Trophoblast cell (in vitro differentiated cells and primary cell): ENCODE measurements at regions not wholly inside any gene's neighbourhood (a gene's known extent, or its start where the extent isn't known, plus 50 kb on each side); places are given as distances from the start of the nearest gene placed in this dataset.

Experiments
- DNase-seq, 2 donors: peaks; one replicate each; pipeline ENCODE4 v3.0.0-alpha.2; 2016
- H2AFZ ChIP-seq: 2 replicates; pipeline ENCODE4 v1.6.1; 2013; ENCODE audit warnings: low read length, moderate library complexity, mild to moderate bottlenecking; ENCODE audit not compliant: insufficient read depth, poor library complexity
- H2AK5ac ChIP-seq: 2 replicates; pipeline ENCODE4 v1.6.1; 2013; ENCODE audit warnings: mild to moderate bottlenecking, low read length
- H2BK120ac ChIP-seq: 2 replicates; pipeline ENCODE4 v1.6.1; 2013; ENCODE audit warnings: low read length, mild to moderate bottlenecking, moderate library complexity; ENCODE audit not compliant: insufficient read depth, poor library complexity
- H2BK12ac ChIP-seq: 2 replicates; pipeline ENCODE4 v1.6.1; 2013; ENCODE audit warnings: mild to moderate bottlenecking, low read length, moderate library complexity
- H2BK5ac ChIP-seq: 2 replicates; pipeline ENCODE4 v1.6.1; 2013; ENCODE audit warnings: low read length, low read depth, moderate library complexity, mild to moderate bottlenecking; ENCODE audit not compliant: poor library complexity
- H3K14ac ChIP-seq: 2 replicates; pipeline ENCODE4 v1.6.1; 2013; ENCODE audit warnings: mild to moderate bottlenecking, low read length
- H3K18ac ChIP-seq: 2 replicates; pipeline ENCODE4 v1.6.1; 2013; ENCODE audit warnings: mild to moderate bottlenecking, low read length
- H3K23ac ChIP-seq: 2 replicates; pipeline ENCODE4 v1.6.1; 2013; ENCODE audit warnings: low read length
- H3K27ac ChIP-seq: 2 replicates; pipeline ENCODE4 v1.5.1; 2013; ENCODE audit warnings: low read depth, mild to moderate bottlenecking, inconsistent platforms, low read length, moderate library complexity
- H3K27me3 ChIP-seq: 2 replicates; pipeline ENCODE4 v1.6.1; 2013; ENCODE audit warnings: inconsistent platforms, mild to moderate bottlenecking, low read length, moderate library complexity; ENCODE audit not compliant: insufficient read depth
- H3K36me3 ChIP-seq, 2 experiments: 1 replicate in 1 of 2; 2 replicates in 1 of 2; pipeline ENCODE4 v1.6.1; 2013; ENCODE audit warnings: low read length in 2 of 2, mild to moderate bottlenecking in 2 of 2, moderate library complexity in 1 of 2; ENCODE audit not compliant: insufficient read depth in 2 of 2, control insufficient read depth in 1 of 2
- H3K4ac ChIP-seq: 2 replicates; pipeline ENCODE4 v1.6.1; 2013; ENCODE audit warnings: low read depth, mild to moderate bottlenecking, low read length, moderate library complexity
- H3K4me1 ChIP-seq, 2 experiments: 1 replicate in 1 of 2; 2 replicates in 1 of 2; pipeline ENCODE4 v1.6.1; 2013; ENCODE audit warnings: low read length in 2 of 2, mild to moderate bottlenecking in 2 of 2, moderate library complexity in 1 of 2; ENCODE audit not compliant: insufficient read depth in 2 of 2, control insufficient read depth in 1 of 2
- H3K4me2 ChIP-seq: 2 replicates; pipeline ENCODE4 v1.6.1; 2013; ENCODE audit warnings: inconsistent platforms, mild to moderate bottlenecking, low read length, moderate library complexity
- H3K4me3 ChIP-seq: 2 replicates; pipeline ENCODE4 v1.5.1; 2013; ENCODE audit warnings: mild to moderate bottlenecking, low read depth, low read length, inconsistent platforms
- H3K79me1 ChIP-seq: one replicate; pipeline ENCODE4 v1.6.1; 2013; ENCODE audit warnings: low read length
- H3K79me2 ChIP-seq: 2 replicates; pipeline ENCODE4 v1.6.1; 2013; ENCODE audit warnings: low read length, mild to moderate bottlenecking; ENCODE audit not compliant: control insufficient read depth, insufficient read depth, poor library complexity
- H3K9ac ChIP-seq: 2 replicates; pipeline ENCODE4 v1.6.1; 2013; ENCODE audit warnings: mild to moderate bottlenecking, low read length
- H3K9me3 ChIP-seq: 2 replicates; pipeline ENCODE4 v1.6.1; 2013; ENCODE audit warnings: low read depth, mild to moderate bottlenecking, control low read depth, inconsistent platforms, low read length; ENCODE audit not compliant: insufficient read depth
- H4K12ac ChIP-seq: 2 replicates; pipeline ENCODE4 v1.6.1; 2013; ENCODE audit warnings: low read depth, mild to moderate bottlenecking, low read length, moderate library complexity
- H4K8ac ChIP-seq: 2 replicates; pipeline ENCODE4 v1.6.1; 2013; ENCODE audit warnings: low read depth, mild to moderate bottlenecking, low read length, moderate library complexity
- H4K91ac ChIP-seq: one replicate; pipeline ENCODE4 v1.6.1; 2013; ENCODE audit warnings: low read depth, mild to moderate bottlenecking, low read length, moderate library complexity
- WGBS: extraction: QIAGEN DNeasy Blood & Tissue Kit; methylation state at CpG from one replicate; pipeline ENCODE4 v1.1.7; 2013; ENCODE audit warnings: missing lambda C conversion rate; ENCODE audit not compliant: insufficient read length, insufficient coverage; ENCODE audit errors: extremely low coverage; 5-methylcytosine and 5-hydroxymethylcytosine counted together

DNA sequence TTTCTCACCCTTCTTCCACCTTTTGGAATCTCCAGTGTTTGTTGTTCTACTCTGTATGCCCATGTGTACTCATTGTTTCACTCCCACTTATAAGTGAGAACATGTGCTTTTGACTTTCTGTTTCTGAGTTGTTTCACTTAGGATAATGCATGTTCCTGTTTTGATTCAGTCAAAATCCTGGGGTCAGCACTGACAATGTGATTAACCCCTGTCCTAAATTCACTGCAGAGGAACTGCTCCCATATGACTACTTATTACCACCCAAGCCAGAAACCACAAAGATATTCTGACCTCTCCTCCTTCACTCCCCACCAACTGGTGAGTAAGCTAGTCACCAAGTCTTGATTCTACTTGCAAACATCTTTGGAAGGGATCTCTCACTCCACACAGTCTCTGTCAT is 251.4 kb upstream of the TCF4 start:
- no peak overlapping the region for H2BK120ac ChIP-seq
- H3K79me1 ChIP-seq, result no peaks in the 10 kb centered on the region
- H3K79me2 ChIP-seq, result no peaks in the 10 kb centered on the region
- H2AFZ ChIP-seq, result no peak overlapping the region
- H3K36me3 ChIP-seq, result no peaks in the 10 kb centered on the region
- peaks cover 0 to 3% of the 10 kb centered on the region in 2 experiments for H3K4me1 ChIP-seq
- H3K27me3 ChIP-seq, result no peaks in the 10 kb centered on the region
- H3K23ac ChIP-seq, result no peak overlapping the region
- no peak overlapping the region for H4K12ac ChIP-seq
- no peak overlapping the region for H3K18ac ChIP-seq
- no peak overlapping the region for H2BK12ac ChIP-seq
- no peak overlapping the region for H4K91ac ChIP-seq
- no peak overlapping the region for H3K4me2 ChIP-seq
- no peak overlapping the region for H3K27ac ChIP-seq
- no peak overlapping the region for H3K14ac ChIP-seq
- H3K9me3 ChIP-seq, result peaks cover 4% of the 10 kb centered on the region
- no peak for DNase-seq
- no peak overlapping the region for H3K4me3 ChIP-seq
- H4K8ac ChIP-seq, result no peak overlapping the region
- no peak overlapping the region for H3K9ac ChIP-seq
- H3K4ac ChIP-seq, result no peak overlapping the region
- H2AK5ac ChIP-seq, result no peak overlapping the region
- no peak overlapping the region for H2BK5ac ChIP-seq

DNA sequence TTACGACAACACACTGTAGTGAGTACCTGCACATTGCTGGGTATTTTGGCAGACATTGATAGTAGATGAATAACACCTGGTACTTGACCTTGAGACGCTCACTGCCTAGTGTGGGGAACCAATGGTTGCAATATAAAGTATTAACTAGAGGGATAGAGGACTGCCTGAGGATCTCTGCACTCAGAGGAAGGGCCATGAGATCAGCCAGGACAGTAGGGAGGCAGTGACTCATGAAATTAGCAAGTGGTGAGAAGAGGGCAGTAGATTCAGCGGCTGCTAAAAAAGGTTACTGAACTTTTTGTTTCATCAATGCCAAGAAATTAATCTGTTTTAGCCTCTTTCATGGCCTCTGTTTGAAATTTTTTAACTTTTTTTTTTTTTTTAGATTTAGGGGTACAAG is 250.8 kb upstream of the TCF4 start:
- H3K9me3 ChIP-seq, result peaks cover 4% of the 10 kb centered on the region
- no peak overlapping the region for H4K91ac ChIP-seq
- no peak overlapping the region for H3K4me2 ChIP-seq
- no peak overlapping the region for H3K14ac ChIP-seq
- no peak overlapping the region for H2BK5ac ChIP-seq
- no peak overlapping the region for H2BK12ac ChIP-seq
- H3K9ac ChIP-seq, result no peak overlapping the region
- no peak for DNase-seq
- H3K79me1 ChIP-seq, result peaks cover 1% of the 10 kb centered on the region
- H4K8ac ChIP-seq, result no peak overlapping the region
- H3K18ac ChIP-seq, result no peak overlapping the region
- H3K4me3 ChIP-seq, result no peak overlapping the region
- H3K23ac ChIP-seq, result no peak overlapping the region
- H2BK120ac ChIP-seq, result no peak overlapping the region
- no peak overlapping the region for H2AFZ ChIP-seq
- no peaks in the 10 kb centered on the region for H3K79me2 ChIP-seq
- no peak overlapping the region for H3K27ac ChIP-seq
- no peaks in the 10 kb centered on the region for H3K36me3 ChIP-seq
- H3K4ac ChIP-seq, result no peak overlapping the region
- H3K4me1 ChIP-seq, result peaks cover 0 to 1% of the 10 kb centered on the region in 2 experiments
- no peak overlapping the region for H2AK5ac ChIP-seq
- no peak overlapping the region for H4K12ac ChIP-seq
- H3K27me3 ChIP-seq, result no peaks in the 10 kb centered on the region
- no CpG with 5 or more reads among the region's 3 CpGs for WGBS

DNA sequence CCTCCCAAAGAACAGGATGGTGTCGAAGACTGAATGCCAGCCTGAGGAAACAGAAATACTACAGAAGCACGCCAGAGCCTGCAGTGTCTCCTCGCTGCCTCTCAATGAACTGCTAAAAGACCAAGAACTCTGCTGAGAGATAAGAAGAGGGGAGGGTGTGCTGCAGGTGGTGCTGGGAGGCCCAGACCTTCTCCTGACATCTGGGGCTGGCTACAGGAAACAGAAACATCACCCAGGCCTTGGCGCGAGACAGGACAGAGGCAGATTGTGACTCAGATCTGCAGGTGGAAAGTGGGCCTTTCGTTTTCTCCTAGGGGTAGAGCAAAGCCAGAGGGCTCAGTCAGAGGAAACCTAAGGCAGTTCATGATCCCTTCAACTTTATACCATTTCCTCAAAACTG is 250.3 kb upstream of the TCF4 start:
- no peak overlapping the region for H3K4ac ChIP-seq
- H3K27me3 ChIP-seq, result no peaks in the 10 kb centered on the region
- H2BK120ac ChIP-seq, result no peak overlapping the region
- peaks cover 4% of the 10 kb centered on the region for H3K79me1 ChIP-seq
- no peak overlapping the region for H2AFZ ChIP-seq
- no peak overlapping the region for H3K23ac ChIP-seq
- H4K91ac ChIP-seq, result no peak overlapping the region
- H3K4me1 ChIP-seq, result peaks cover 0 to 5% of the 10 kb centered on the region in 2 experiments
- no peak overlapping the region for H4K12ac ChIP-seq
- H3K9ac ChIP-seq, result no peak overlapping the region
- no CpG with 5 or more reads among the region's 6 CpGs for WGBS
- H2AK5ac ChIP-seq, result no peak overlapping the region
- H3K4me2 ChIP-seq, result no peak overlapping the region
- no peak overlapping the region for H2BK5ac ChIP-seq
- no peak overlapping the region for H2BK12ac ChIP-seq
- H3K4me3 ChIP-seq, result no peak overlapping the region
- H3K36me3 ChIP-seq, result no peaks in the 10 kb centered on the region
- no peak overlapping the region for H3K27ac ChIP-seq
- H4K8ac ChIP-seq, result no peak overlapping the region
- H3K14ac ChIP-seq, result no peak overlapping the region
- peaks cover 4% of the 10 kb centered on the region for H3K9me3 ChIP-seq
- H3K18ac ChIP-seq, result no peak overlapping the region
- no peaks in the 10 kb centered on the region for H3K79me2 ChIP-seq
- DNase-seq, result no peak

DNA sequence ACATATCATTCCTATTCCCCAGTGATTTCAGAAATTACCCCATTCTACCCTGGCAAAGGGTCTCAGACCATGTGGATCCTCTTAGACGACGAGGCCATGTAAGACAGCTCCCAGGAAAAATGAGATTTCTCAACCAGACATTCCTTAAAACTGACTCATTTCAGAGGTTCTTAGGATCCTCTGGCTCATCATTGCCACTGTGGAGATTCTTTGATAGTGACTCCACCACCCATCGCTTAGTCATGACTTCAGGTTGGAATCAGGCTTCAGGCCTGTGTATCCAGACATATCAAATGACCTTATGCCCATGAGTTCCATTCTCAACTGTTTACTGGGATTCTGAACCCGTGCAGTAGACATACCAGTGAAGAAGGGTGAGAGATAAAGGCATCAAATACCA is 245.6 kb upstream of the TCF4 start:
- Histone ChIP-seq H3K23ac (no peak overlapping the region), H3K9me3 (no peaks in the 10 kb centered on the region), H3K4me3 (no peak overlapping the region), H2BK120ac (peak overlapping the region; percentile 97), H3K27me3 (no peaks in the 10 kb centered on the region), H2AK5ac (peak overlapping the region; percentile 47), H3K14ac (no peak overlapping the region), H3K4me2 (no peak overlapping the region), H3K9ac (no peak overlapping the region), H4K12ac (no peak overlapping the region), H3K27ac (peak overlapping the region; percentile 44), H3K4ac (no peak overlapping the region), H2BK5ac (peak overlapping the region; percentile 85), H4K91ac (no peak overlapping the region), H3K79me2 (no peaks in the 10 kb centered on the region), H2AFZ (no peak overlapping the region), H3K79me1 (peaks cover 11% of the 10 kb centered on the region), H3K18ac (no peak overlapping the region), H3K36me3 (no peaks in the 10 kb centered on the region), H2BK12ac (peak overlapping the region; percentile 13), H4K8ac (no peak overlapping the region), H3K4me1 (peaks cover 2 to 10% of the 10 kb centered on the region in 2 experiments)
- peak; percentile 77 to 95 for DNase-seq
- WGBS, result no CpG with 5 or more reads among the region's 4 CpGs
